Right lobe of liver (tissue), 6 donors: ENCODE measurements at regions not wholly inside any gene's neighbourhood (a gene's known extent, or its start where the extent isn't known, plus 50 kb on each side); places are given as distances from the start of the nearest gene placed in this dataset.

ENCODE experiments used
- ATAC-seq, 4 donors: fragments of 200-7000 bp; cut with Tn5 transposase; one replicate each; pipeline ENCODE4 v1.9.1; 2020; ENCODE audit warnings: mild to moderate bottlenecking in 4 of 4, moderate library complexity in 4 of 4
- DNase-seq, 3 donors: peaks; one replicate each; pipeline ENCODE4 v3.0.0-alpha.2; 2020
- H3K27ac ChIP-seq, 3 donors: fragments of 200-600 bp; one replicate each; pipeline ENCODE4 v1.8.0; 2022
- H3K27me3 ChIP-seq, 2 donors: fragments of 200-600 bp; one replicate each; pipeline ENCODE4 v1.8.0; 2022
- H3K36me3 ChIP-seq, 4 donors: fragments of 200-600 bp; sonication (generic) in 1 of 4; one replicate each; pipeline versions ENCODE4 v1.5.1 to v1.8.0; 2017 to 2022; ENCODE audit warnings: control low read depth in 1 of 4
- H3K4me1 ChIP-seq, 4 donors: fragments of 200-600 bp; sonication (generic) in 1 of 4; one replicate each; pipeline versions ENCODE4 v1.5.1 to v1.8.0; 2017 to 2022; ENCODE audit warnings: control low read depth in 1 of 4
- H3K4me3 ChIP-seq, 3 donors: fragments of 200-600 bp; one replicate each; pipeline ENCODE4 v1.8.0; 2022
- H3K9me3 ChIP-seq, 4 donors: fragments of 200-600 bp; sonication (generic) in 1 of 4; one replicate each; pipeline versions ENCODE4 v1.5.1 to v1.8.0; 2017 to 2022; ENCODE audit warnings: control low read depth in 1 of 4
- POLR2A ChIP-seq: fragments of 450-650 bp; IDR thresholded peaks from one replicate; pipeline ENCODE4 v1.6.1; 2017; ENCODE audit warnings: antibody characterized with exemption, mild to moderate bottlenecking
- WGBS: methylation state at CpG from one replicate; pipeline ENCODE4 v1.1.6; 2018; ENCODE audit warnings: low coverage, low lambda C conversion rate; ENCODE audit not compliant: insufficient coverage; ENCODE audit errors: missing lambda C conversion rate; 5-methylcytosine and 5-hydroxymethylcytosine counted together
- intact Hi-C, 2 donors: fragments of 100-400 bp; cut with DNase I; formaldehyde crosslinking; loops; one replicate each; pipeline versions ENCODE4 v1.11.2 to v1.14.1; 2022
- TF ChIP-seq, protein P1 (sequence below), 4 donors: fragments of 200-600 bp in 3 of 4; fragments of 450-650 bp in 1 of 4; IDR thresholded peaks; one replicate each; pipeline versions ENCODE4 v1.5.1 to v1.8.0; 2016 to 2022; ENCODE audit warnings: antibody characterized with exemption in 4 of 4, mild to moderate bottlenecking in 2 of 4
- donor health status: DM: no; HTN: yes; CAD: no.
- donor health status: DM: no; HTN: no; CAD: no.
- donor health status: DM: no; HTN: no; CAD: no.
- donor health status: DM: no; HTN: yes; CAD: no.
- donor health status: DM: no; HTN: yes; CAD: no.

DNA sequence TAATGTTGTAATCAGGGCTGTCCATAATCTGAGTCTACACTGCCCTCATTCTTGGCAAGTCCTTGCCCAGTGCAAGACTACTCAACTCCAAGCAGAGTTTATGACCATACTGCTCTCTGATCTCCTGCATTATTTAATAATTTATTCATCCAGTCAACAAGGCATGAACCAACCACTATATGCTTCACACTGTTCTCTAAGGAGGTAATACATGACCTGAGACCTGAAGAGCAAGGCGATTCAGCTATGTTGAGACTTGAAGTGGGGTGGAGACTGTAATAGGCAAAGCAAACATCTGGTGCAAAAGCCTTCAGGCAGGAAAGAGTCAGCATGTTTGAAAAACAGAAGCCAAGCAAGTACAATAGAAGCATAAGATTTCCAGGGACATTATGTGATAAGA, 1362.8 kb downstream of the ROBO2 start:
- no peak for TF ChIP-seq POLR2A
- TF ChIP-seq, protein P1, sequence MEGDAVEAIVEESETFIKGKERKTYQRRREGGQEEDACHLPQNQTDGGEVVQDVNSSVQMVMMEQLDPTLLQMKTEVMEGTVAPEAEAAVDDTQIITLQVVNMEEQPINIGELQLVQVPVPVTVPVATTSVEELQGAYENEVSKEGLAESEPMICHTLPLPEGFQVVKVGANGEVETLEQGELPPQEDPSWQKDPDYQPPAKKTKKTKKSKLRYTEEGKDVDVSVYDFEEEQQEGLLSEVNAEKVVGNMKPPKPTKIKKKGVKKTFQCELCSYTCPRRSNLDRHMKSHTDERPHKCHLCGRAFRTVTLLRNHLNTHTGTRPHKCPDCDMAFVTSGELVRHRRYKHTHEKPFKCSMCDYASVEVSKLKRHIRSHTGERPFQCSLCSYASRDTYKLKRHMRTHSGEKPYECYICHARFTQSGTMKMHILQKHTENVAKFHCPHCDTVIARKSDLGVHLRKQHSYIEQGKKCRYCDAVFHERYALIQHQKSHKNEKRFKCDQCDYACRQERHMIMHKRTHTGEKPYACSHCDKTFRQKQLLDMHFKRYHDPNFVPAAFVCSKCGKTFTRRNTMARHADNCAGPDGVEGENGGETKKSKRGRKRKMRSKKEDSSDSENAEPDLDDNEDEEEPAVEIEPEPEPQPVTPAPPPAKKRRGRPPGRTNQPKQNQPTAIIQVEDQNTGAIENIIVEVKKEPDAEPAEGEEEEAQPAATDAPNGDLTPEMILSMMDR (IDR thresholded peaks at IDR 0.05), result no peak

DNA sequence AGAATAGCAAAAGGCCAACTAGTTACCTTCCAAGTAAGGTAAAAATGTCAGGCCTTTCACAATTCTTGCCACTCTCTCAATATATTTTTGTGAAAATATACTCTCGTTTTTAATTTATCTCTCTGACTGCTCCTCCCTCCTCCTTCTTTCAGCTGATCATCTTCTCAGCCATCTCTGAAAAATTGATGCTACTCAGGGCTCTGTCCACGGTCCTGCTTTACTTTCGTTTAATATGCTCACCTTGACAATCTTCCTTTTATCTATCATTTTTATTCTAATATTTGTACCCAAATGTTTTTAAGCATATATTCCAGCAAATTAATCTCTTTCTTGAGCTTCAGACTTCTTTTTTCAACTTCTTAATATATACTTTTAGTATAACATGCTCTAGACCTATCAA, 1362.1 kb downstream of the ROBO1 start:
- TF ChIP-seq POLR2A, result no peak
- TF ChIP-seq, protein P1 (IDR thresholded peaks at IDR 0.05), result no peak
- Histone ChIP-seq H3K36me3 (no peaks in the 10 kb centered on the region), H3K27me3 (no peaks in the 10 kb centered on the region), H3K4me3 (no peak overlapping the region), H3K9me3 (no peaks in the 10 kb centered on the region), H3K4me1 (no peaks in the 10 kb centered on the region), H3K27ac (no peak overlapping the region)
- 61% methylated on average over 3 of the region's 3 CpGs for WGBS
- ATAC-seq (no peak), DNase-seq (no peak)
- intact Hi-C loops, result no loop called here

More for the DNA sequence above, 1362.8 kb downstream of the ROBO2 start:
- Histone ChIP-seq H3K36me3 (no peaks in the 10 kb centered on the region), H3K27me3 (no peaks in the 10 kb centered on the region), H3K4me1 (no peaks in the 10 kb centered on the region), H3K4me3 (no peak overlapping the region), H3K9me3 (no peaks in the 10 kb centered on the region), H3K27ac (no peak overlapping the region)
- no peak for DNase-seq
- no peak for ATAC-seq
- intact Hi-C loops, result no loop called here
- WGBS, result 37% methylated on average over 1 of the region's 1 CpG

DNA sequence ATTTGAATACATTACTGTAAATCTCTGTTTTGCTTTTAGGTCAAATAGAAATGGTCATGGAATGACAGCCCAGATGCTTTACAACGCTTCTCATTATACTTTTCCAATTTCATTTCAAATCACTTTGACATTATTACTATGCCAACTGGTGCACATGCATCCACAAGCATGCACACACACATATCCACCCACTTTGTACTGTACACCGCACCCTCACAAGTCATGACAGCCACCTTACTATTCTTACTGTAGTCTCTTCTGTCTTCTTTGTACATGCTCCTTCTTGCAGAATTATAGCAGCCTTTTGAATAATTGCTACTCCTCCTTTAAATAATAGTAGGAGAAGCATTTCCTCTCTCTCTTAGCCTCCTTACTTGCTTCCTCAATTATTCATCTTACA, 1361.4 kb downstream of the ROBO1 start:
- TF ChIP-seq POLR2A, result no peak
- TF ChIP-seq, protein P1 (IDR thresholded peaks at IDR 0.05), result no peak
- Histone ChIP-seq H3K27ac (no peak overlapping the region), H3K9me3 (no peaks in the 10 kb centered on the region), H3K4me1 (no peaks in the 10 kb centered on the region), H3K4me3 (no peak overlapping the region), H3K36me3 (no peaks in the 10 kb centered on the region), H3K27me3 (no peaks in the 10 kb centered on the region)
- no peak for ATAC-seq
- intact Hi-C loops, result no loop called here
- DNase-seq, result no peak
- 87% methylated on average over 2 of the region's 2 CpGs for WGBS

DNA sequence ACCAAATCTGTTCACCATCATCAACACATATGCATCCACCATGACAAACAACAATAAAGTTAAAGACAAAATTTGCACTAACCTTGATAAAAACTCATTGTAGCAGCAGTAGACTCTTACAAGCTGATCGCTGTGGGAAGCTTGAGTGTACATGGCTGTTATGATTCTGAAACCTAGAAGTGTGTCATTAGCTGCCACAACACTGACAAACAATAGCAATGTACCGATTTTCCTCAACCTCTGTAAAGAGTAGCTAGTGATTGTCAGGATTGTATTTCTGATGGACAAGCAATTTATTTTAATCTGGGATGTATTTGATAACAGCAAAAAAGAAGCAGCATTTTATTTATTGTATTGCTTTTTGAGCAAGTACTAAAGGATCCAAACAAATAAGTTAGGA, 1357.7 kb downstream of the ROBO1 start:
- no peak overlapping the region for H3K4me3 ChIP-seq
- no peak for ATAC-seq
- TF ChIP-seq, protein P1 (IDR thresholded peaks at IDR 0.05), result no peak
- TF ChIP-seq POLR2A, result no peak
- DNase-seq, result no peak
- no peaks in the 10 kb centered on the region for H3K27me3 ChIP-seq
- H3K27ac ChIP-seq, result no peak overlapping the region
- no peaks in the 10 kb centered on the region for H3K9me3 ChIP-seq
- H3K36me3 ChIP-seq, result no peaks in the 10 kb centered on the region
- intact Hi-C loops, result no loop called here
- WGBS, result 67% methylated on average over 2 of the region's 2 CpGs
- H3K4me1 ChIP-seq, result no peaks in the 10 kb centered on the region

DNA sequence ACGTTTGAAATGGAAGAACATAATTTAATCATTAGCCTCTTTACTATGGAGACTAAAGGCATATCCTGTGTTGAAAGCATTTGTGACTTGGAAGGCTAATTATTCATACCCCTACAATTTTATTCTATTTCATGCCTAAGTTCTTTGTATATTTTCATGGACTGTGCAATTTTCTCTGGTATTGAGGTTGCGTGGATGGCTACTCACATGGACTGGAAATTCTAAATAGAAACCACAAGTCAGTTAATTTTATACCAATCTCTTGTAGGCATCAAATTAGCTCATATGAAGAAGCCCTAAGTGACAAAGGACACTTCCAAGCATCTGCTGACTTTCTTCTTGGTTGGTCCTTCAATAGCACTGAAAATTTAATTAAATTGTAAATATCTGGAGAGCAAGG, 1353.5 kb downstream of the ROBO1 start:
- no peak overlapping the region for H3K4me3 ChIP-seq
- no peaks in the 10 kb centered on the region for H3K36me3 ChIP-seq
- H3K27ac ChIP-seq, result no peak overlapping the region
- H3K27me3 ChIP-seq, result no peaks in the 10 kb centered on the region
- H3K9me3 ChIP-seq, result no peaks in the 10 kb centered on the region
- intact Hi-C loops, result no loop called here
- 53% methylated on average over 2 of the region's 2 CpGs for WGBS
- no peak for DNase-seq
- no peak for ATAC-seq
- TF ChIP-seq, protein P1 (IDR thresholded peaks at IDR 0.05), result no peak
- no peak for TF ChIP-seq POLR2A
- H3K4me1 ChIP-seq, result no peaks in the 10 kb centered on the region
